H9 (cell line): ENCODE measurements at regions not wholly inside any gene's neighbourhood (a gene's known extent, or its start where the extent isn't known, plus 50 kb on each side); places are given as distances from the start of the nearest gene placed in this dataset.

Experiments used
- DNase-seq: peaks from one replicate; pipeline ENCODE4 v3.0.0-alpha.2; 2017
- H2AFZ ChIP-seq: one replicate; pipeline ENCODE4 v1.6.1; 2013; ENCODE audit warnings: mild to moderate bottlenecking, low read length, control low read depth, moderate library complexity
- H2AK5ac ChIP-seq: 2 replicates; pipeline ENCODE4 v1.6.1; 2013; ENCODE audit warnings: low read length, control low read depth, mixed read lengths; ENCODE audit not compliant: insufficient read length
- H2BK120ac ChIP-seq: one replicate; pipeline ENCODE4 v1.6.1; 2013; ENCODE audit warnings: low read depth, mild to moderate bottlenecking, low read length, control low read depth, inconsistent platforms; ENCODE audit not compliant: poor library complexity, severe bottlenecking
- H2BK12ac ChIP-seq: 2 replicates; pipeline ENCODE4 v1.6.1; 2013; ENCODE audit warnings: low read length, control low read depth, mixed read lengths, low read depth; ENCODE audit not compliant: insufficient read length
- H2BK15ac ChIP-seq: 2 replicates; pipeline ENCODE4 v1.6.1; 2013; ENCODE audit warnings: low read depth, low read length, control low read depth
- H2BK20ac ChIP-seq: one replicate; pipeline ENCODE4 v1.6.1; 2013; ENCODE audit warnings: low read depth, mild to moderate bottlenecking, low read length, control low read depth, inconsistent platforms; ENCODE audit not compliant: poor library complexity, severe bottlenecking
- H2BK5ac ChIP-seq: 2 replicates; pipeline ENCODE4 v1.6.1; 2013; ENCODE audit warnings: low read length, control low read depth, mixed read lengths; ENCODE audit not compliant: insufficient read length
- H3K14ac ChIP-seq: 2 replicates; pipeline ENCODE4 v1.6.1; 2013; ENCODE audit warnings: low read length, control low read depth; ENCODE audit not compliant: insufficient read depth
- H3K18ac ChIP-seq: 2 replicates; pipeline ENCODE4 v1.6.1; 2013; ENCODE audit warnings: low read depth, mild to moderate bottlenecking, mixed read lengths, low read length, control low read depth; ENCODE audit not compliant: insufficient read length
- H3K23ac ChIP-seq: 2 replicates; pipeline ENCODE4 v1.6.1; 2013; ENCODE audit warnings: low read length, control low read depth, mixed read lengths, low read depth; ENCODE audit not compliant: insufficient read length
- H3K23me2 ChIP-seq: 2 replicates; pipeline ENCODE4 v1.6.1; 2013; ENCODE audit warnings: low read depth, mild to moderate bottlenecking, mixed read lengths, low read length, control low read depth; ENCODE audit not compliant: insufficient read length, poor library complexity, severe bottlenecking
- H3K27ac ChIP-seq: 2 replicates; pipeline ENCODE4 v1.5.1; 2013; ENCODE audit warnings: low read length, control low read depth, mixed read lengths, low read depth; ENCODE audit not compliant: insufficient read length
- H3K27me3 ChIP-seq: 2 replicates; pipeline ENCODE4 v1.6.1; 2013; ENCODE audit warnings: low read length, control low read depth, inconsistent platforms; ENCODE audit not compliant: insufficient read depth
- H3K4ac ChIP-seq: 2 replicates; pipeline ENCODE4 v1.6.1; 2013; ENCODE audit warnings: low read depth, mild to moderate bottlenecking, control low read depth, inconsistent platforms, low read length, moderate library complexity
- H3K4me1 ChIP-seq: 2 replicates; pipeline ENCODE4 v1.6.1; 2013; ENCODE audit warnings: low read length, control low read depth, inconsistent platforms; ENCODE audit not compliant: insufficient read depth
- H3K4me2 ChIP-seq: 2 replicates; pipeline ENCODE4 v1.6.1; 2013; ENCODE audit warnings: low read length, control low read depth, mixed read lengths; ENCODE audit not compliant: insufficient read length, insufficient read depth
- H3K56ac ChIP-seq: 2 replicates; pipeline ENCODE4 v1.6.1; 2013; ENCODE audit warnings: low read depth, mild to moderate bottlenecking, mixed read lengths, low read length, control low read depth; ENCODE audit not compliant: insufficient read length
- H3K79me1 ChIP-seq: 2 replicates; pipeline ENCODE4 v1.6.1; 2013; ENCODE audit warnings: low read depth, mild to moderate bottlenecking, moderate library complexity, low read length, control low read depth, inconsistent platforms; ENCODE audit not compliant: insufficient read depth, poor library complexity, severe bottlenecking
- H3K79me2 ChIP-seq: 2 replicates; pipeline ENCODE4 v1.6.1; 2013; ENCODE audit warnings: low read length, control low read depth, inconsistent platforms; ENCODE audit not compliant: insufficient read depth
- H3K9ac ChIP-seq: 2 replicates; pipeline ENCODE4 v1.6.1; 2013; ENCODE audit warnings: low read length, control low read depth, mixed read lengths; ENCODE audit not compliant: insufficient read length; ENCODE audit errors: extremely low read depth
- H3K9me3 ChIP-seq: one replicate; pipeline ENCODE4 v1.6.1; 2013; ENCODE audit warnings: low read depth, low read length, inconsistent platforms; ENCODE audit not compliant: control insufficient read depth
- H3T11ph ChIP-seq: one replicate; pipeline ENCODE4 v1.6.1; 2013; ENCODE audit warnings: mild to moderate bottlenecking, low read length, control low read depth, inconsistent platforms
- H4K20me1 ChIP-seq: one replicate; pipeline ENCODE4 v1.6.1; 2013; ENCODE audit not compliant: control insufficient read depth, insufficient read length, insufficient read depth
- H4K5ac ChIP-seq: 2 replicates; pipeline ENCODE4 v1.6.1; 2013; ENCODE audit warnings: low read depth, mild to moderate bottlenecking, mixed read lengths, low read length, control low read depth; ENCODE audit not compliant: insufficient read length
- H4K8ac ChIP-seq: replicated peaks from 2 replicates; pipeline ENCODE4 v1.6.1; 2013; ENCODE audit warnings: low read length, control low read depth, mixed read lengths, low read depth; ENCODE audit not compliant: insufficient read length
- H4K91ac ChIP-seq: 2 replicates; pipeline ENCODE4 v1.6.1; 2013; ENCODE audit warnings: low read depth, mild to moderate bottlenecking, moderate library complexity, mixed read lengths, low read length, control low read depth; ENCODE audit not compliant: insufficient read length
- H3K27ac Mint-ChIP-seq, 3 experiments: 2 replicates in 2 of 3; 3 replicates in 1 of 3; pipeline ENCODE4 v1.8.0; 2020 to 2021; ENCODE audit warnings: mixed read lengths in 3 of 3, mild to moderate bottlenecking in 1 of 3, moderate library complexity in 1 of 3
- H3K27me3 Mint-ChIP-seq: 2 replicates; pipeline ENCODE4 v1.8.0; 2021; ENCODE audit warnings: low read depth, mild to moderate bottlenecking, moderate library complexity, mixed read lengths
- H3K36me3 Mint-ChIP-seq, 3 experiments: 2 replicates in 2 of 3; 3 replicates in 1 of 3; pipeline ENCODE4 v1.8.0; 2020 to 2021; ENCODE audit warnings: low read depth in 3 of 3, mixed read lengths in 3 of 3; ENCODE audit not compliant: insufficient read depth in 1 of 3
- H3K4me1 Mint-ChIP-seq, 2 experiments: 2 replicates each; pipeline ENCODE4 v1.8.0; 2020; ENCODE audit warnings: mixed read lengths in 2 of 2
- H3K4me3 Mint-ChIP-seq, 2 experiments: 2 replicates in 1 of 2; 3 replicates in 1 of 2; pipeline ENCODE4 v1.8.0; 2020 to 2021; ENCODE audit warnings: mild to moderate bottlenecking in 2 of 2, mixed read lengths in 2 of 2, moderate library complexity in 1 of 2
- H3K9me3 Mint-ChIP-seq, 2 experiments: 2 replicates in 1 of 2; 3 replicates in 1 of 2; pipeline ENCODE4 v1.8.0; 2020; ENCODE audit warnings: mild to moderate bottlenecking in 2 of 2, mixed read lengths in 2 of 2, moderate library complexity in 1 of 2
- CTCF ChIP-seq: fragments of 200-600 bp; sonication (generic); conservative IDR thresholded peaks from 3 replicates; pipeline ENCODE4 v1.8.0; 2021; ENCODE audit warnings: antibody characterized with exemption, mild to moderate bottlenecking
- WGBS: extraction: QIAGEN DNeasy Blood & Tissue Kit; methylation state at CpG from one replicate; pipeline ENCODE4 v1.1.7; 2013; ENCODE audit warnings: missing lambda C conversion rate, low lambda C conversion rate, mixed read lengths; ENCODE audit not compliant: insufficient read length; ENCODE audit errors: extremely low coverage; 5-methylcytosine and 5-hydroxymethylcytosine counted together

GRCh38 chr3:80050826-80051601 lies 283.2 kb upstream of the ROBO1 start:
- no peaks in the 10 kb centered on the region for H3K27me3 ChIP-seq
- H3K4me1 ChIP-seq = no peaks in the 10 kb centered on the region
- no peak for TF ChIP-seq CTCF
- no peaks in the 10 kb centered on the region for H3K23me2 ChIP-seq
- no peaks in the 10 kb centered on the region for H4K20me1 ChIP-seq
- Mint-ChIP-seq H3K27ac (no peak overlapping the region), H3K4me3 (no peak overlapping the region), H3K9me3 (peaks cover 0 to 3% of the 10 kb centered on the region in 2 experiments; a peak in 2 of 5 replicates), H3K27me3 (no peaks in the 10 kb centered on the region), H3K36me3 (peaks cover 0 to 2% (median 0%) of the 10 kb centered on the region in 3 experiments; a peak in 1 of 7 replicates), H3K4me1 (peaks cover 5 to 11% of the 10 kb centered on the region in 2 experiments)
- no peak overlapping the region for H3K23ac ChIP-seq
- H2AK5ac ChIP-seq = no peak overlapping the region
- no peaks in the 10 kb centered on the region for H3K79me1 ChIP-seq
- no peak overlapping the region for H3K14ac ChIP-seq
- no peak overlapping the region for H2BK5ac ChIP-seq
- H3K18ac ChIP-seq = no peak overlapping the region
- H2BK15ac ChIP-seq = no peak overlapping the region
- no peak overlapping the region for H4K91ac ChIP-seq
- H3K9me3 ChIP-seq = no peaks in the 10 kb centered on the region
- no peak overlapping the region for H4K8ac ChIP-seq
- no peak overlapping the region for H3K56ac ChIP-seq
- H3K4ac ChIP-seq = no peak overlapping the region
- no peaks in the 10 kb centered on the region for H3K79me2 ChIP-seq
- H2BK20ac ChIP-seq = no peak overlapping the region
- H3K27ac ChIP-seq = no peak overlapping the region
- no peak overlapping the region for H2BK12ac ChIP-seq
- no peak overlapping the region for H2AFZ ChIP-seq
- H2BK120ac ChIP-seq = no peak overlapping the region
- WGBS = no CpG with 5 or more reads among the region's 34 CpGs
- no peak overlapping the region for H3K9ac ChIP-seq
- H3T11ph ChIP-seq = no peak overlapping the region
- no peak overlapping the region for H4K5ac ChIP-seq
- DNase-seq = no peak
- H3K4me2 ChIP-seq = no peak overlapping the region
